Peyer's patch (tissue), 4 donors: ENCODE measurements at regions not wholly inside any gene's neighbourhood (a gene's known extent, or its start where the extent isn't known, plus 50 kb on each side); places are given as distances from the start of the nearest gene placed in this dataset.

Experiments
- CTCF ChIP-seq, 6 experiments: fragments of 450-650 bp in 4 of 6; fragments of 200-600 bp in 2 of 6; sonication (generic) in 1 of 6; IDR thresholded peaks; one replicate each; pipeline ENCODE4 v1.5.1; 2017 to 2019; ENCODE audit warnings: antibody characterized with exemption in 6 of 6, mild to moderate bottlenecking in 3 of 6, moderate library complexity in 1 of 6
- POLR2A ChIP-seq, 2 donors: fragments of 450-650 bp; IDR thresholded peaks; one replicate each; pipeline ENCODE4 v1.5.1; 2017; ENCODE audit warnings: antibody characterized with exemption in 2 of 2, mild to moderate bottlenecking in 2 of 2, moderate library complexity in 2 of 2

GRCh38 chr3:23646184-23646920 lies 159.4 kb upstream of the UBE2E1 start:
- TF ChIP-seq CTCF (IDR thresholded peaks at IDR 0.05) (no peak), POLR2A (IDR thresholded peaks at IDR 0.05) (no peak)
